Bone marrow (tissue), 2 donors: ENCODE measurements at regions not wholly inside any gene's neighbourhood (a gene's known extent, or its start where the extent isn't known, plus 50 kb on each side); places are given as distances from the start of the nearest gene placed in this dataset.

ENCODE experiments used
- DNase-seq, 2 donors: peaks; one replicate each; lab custom pipeline; 2025; lab: John Stamatoyannopoulos, UW

- DNase-seq = no peak
These were observed 286.8 kb downstream of the LMO4 start for GRCh38 chr1:87615491-87615890.

GRCh38 chr1:87615901-87616300, 287.2 kb downstream of the LMO4 start:
- no peak for DNase-seq

- no peak for DNase-seq
These were observed 292.1 kb downstream of the LMO4 start for GRCh38 chr1:87620807-87621206.

DNA sequence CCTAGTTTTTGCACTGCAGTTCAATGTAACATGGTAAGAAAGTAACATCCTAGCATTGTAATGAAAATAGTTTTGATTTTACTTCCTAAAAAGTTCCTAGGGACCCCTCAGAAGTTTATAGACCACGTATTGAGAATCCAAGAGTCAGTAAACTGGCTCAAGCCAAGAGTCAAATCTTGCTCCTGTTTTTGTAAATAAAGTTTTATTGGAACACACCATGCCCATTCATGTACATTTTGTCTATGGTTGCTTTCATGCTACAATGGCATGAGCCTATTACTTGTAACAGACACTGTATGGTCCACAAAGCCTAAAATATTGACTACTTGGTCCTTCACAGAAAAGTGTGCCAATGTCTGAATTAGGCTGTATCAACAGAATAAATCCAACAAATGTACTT, 301.0 kb downstream of the LMO4 start:
- no peak for DNase-seq

GRCh38 chr1:87632232-87632631, 303.6 kb downstream of the LMO4 start:
- DNase-seq = no peak

GRCh38 chr1:87636198-87636892, 307.7 kb downstream of the LMO4 start:
- DNase-seq = no peak

GRCh38 chr1:87638636-87639035, 310.0 kb downstream of the LMO4 start:
- DNase-seq = no peak

GRCh38 chr1:87641996-87642395, 313.3 kb downstream of the LMO4 start:
- no peak for DNase-seq

DNA sequence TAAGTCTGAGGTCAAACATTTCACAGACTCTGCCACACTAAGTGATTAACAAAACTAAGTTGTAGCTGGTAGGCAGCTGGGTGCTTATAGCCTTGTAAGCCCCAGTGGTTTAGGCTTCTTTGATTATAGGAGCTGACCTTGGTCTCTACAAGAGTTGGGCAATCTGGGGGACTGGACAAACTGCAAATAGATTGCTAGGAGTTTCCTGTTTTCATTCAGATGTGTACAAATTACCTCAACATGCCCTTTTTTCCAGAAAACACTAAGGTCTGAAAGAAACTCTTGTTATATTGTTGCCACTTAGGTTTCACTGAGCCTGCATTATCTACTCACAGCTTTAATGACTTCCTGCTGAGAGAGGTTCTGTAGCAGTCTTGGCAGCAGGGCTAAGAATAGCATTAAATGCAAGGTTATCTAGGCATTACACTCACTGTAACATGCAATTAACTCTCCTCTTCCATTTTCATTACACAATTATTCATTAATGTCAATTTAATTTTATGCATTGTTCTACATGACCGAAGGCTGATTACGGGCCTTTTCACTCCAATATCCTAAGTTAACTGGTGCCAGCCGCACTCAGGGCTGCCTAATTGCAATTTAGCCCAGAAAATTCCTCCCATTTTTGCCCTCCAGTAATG, 314.0 kb downstream of the LMO4 start:
- DNase-seq = no peak

DNA sequence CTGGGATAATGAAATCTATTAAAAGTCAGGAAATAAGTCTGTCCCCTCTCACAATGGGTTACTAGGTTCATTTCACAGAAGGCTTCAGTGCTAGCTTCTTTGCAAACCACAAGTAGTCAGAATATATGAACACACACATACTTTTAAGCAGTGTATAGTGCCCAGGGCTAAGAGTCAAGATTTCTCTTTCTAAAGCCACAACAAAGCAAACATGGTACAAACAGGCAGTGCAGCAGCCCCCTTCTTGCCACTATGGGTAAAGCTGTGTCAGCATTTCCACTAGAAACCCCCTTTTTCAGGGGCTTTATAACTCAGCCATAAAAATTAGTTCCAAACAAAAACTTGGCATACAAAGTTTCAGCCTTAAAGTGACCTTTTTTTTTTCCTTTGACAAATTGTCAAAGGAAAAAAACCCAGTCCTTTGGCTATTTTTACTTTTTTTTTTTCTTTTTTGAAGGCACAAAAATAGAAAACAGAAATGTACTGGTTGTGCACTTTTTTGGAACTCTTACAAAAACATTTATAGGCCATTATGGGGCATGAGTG, 315.4 kb downstream of the LMO4 start:
- no peak for DNase-seq

GRCh38 chr1:87644579-87645190, 316.0 kb downstream of the LMO4 start:
- DNase-seq = no peak

GRCh38 chr1:87647430-87648177, 318.9 kb downstream of the LMO4 start:
- DNase-seq = no peak

GRCh38 chr1:87648323-87649119, 319.8 kb downstream of the LMO4 start:
- DNase-seq = no peak

- DNase-seq = no peak
These were observed 321.6 kb downstream of the LMO4 start for GRCh38 chr1:87650306-87650705.

- no peak for DNase-seq
These were observed 323.5 kb downstream of the LMO4 start for GRCh38 chr1:87652176-87652575.

DNA sequence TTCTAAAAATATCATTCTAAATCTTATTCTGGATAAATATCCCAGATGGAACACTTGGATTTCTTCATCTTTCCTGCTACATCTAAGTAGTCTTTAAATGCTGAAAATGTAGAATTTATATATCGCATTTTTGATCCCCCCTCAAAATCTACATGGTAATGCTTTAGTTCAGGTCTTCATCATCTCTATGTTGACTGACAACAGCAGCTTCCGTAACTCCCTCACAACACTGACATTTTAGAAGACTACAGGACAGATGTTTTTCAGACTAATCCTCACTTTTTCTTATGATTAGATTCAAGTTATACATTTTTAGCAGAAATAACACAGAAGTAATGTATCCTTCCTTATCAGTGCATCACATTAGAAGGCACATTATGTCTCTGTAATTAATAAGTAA, 336.5 kb downstream of the LMO4 start:
- no peak for DNase-seq

GRCh38 chr1:87666681-87667080, 338.0 kb downstream of the LMO4 start:
- no peak for DNase-seq

GRCh38 chr1:87669674-87670073, 341.0 kb downstream of the LMO4 start:
- no peak for DNase-seq

DNA sequence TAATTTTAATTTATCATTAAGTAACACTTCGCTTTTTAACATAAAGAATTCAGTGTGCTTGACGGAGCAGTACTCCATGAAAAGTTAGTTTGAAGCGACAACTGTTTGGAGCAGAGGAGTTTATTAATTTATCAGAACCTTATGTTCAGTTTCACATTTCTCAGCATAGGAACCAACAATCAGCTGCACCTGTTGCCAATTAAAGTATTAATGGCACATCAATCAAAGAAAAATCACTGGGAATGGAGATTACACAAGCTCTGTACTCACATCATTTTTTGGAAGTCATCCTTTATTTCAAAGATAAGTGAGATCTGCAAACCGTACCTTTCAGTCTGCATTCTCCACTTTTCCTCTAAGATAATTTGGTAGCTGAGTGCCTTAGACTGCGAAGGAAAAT, 344.6 kb downstream of the LMO4 start:
- DNase-seq = no peak

DNA sequence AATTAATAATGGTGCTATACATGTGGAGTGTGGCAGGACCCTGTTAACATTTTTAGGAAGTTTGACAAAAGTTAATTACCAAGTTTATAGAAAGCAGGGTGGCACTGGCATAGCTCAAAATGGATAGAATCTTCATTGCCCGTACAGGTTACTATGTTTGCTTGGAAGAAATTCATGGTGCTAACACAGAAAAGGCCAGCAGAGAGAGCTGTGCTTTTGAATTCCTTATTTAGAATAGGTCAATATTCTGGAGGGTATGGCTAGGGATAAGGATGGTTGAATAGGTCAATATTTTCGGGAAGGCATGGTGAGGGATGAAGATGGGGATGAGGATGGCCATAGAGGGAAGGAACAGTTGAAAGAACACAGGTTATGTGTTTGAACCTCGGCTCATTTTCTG, 345.1 kb downstream of the LMO4 start:
- no peak for DNase-seq

DNA sequence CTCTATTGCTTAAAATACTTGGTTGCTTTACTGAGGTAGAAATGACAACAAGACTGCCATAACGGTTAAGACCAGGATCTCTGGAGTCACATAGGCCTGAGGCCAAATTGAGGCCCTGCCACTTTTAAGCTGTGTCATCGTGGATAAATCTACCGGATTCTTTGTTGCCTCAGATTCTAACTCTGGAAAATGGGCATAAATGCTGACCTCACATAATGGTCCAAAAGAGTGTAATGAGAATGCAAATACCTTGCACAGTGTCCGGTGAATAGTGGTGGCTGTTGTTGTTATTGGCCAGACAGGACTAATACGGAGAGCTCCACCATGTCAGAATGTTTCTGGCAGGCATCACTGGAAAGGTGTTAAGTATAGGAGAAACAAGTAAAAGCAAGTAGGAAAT, 346.1 kb downstream of the LMO4 start:
- DNase-seq = no peak

- no peak for DNase-seq
These were observed 349.6 kb downstream of the LMO4 start for GRCh38 chr1:87678266-87678665.
